ENCODE measurements at regions not wholly inside any gene's neighbourhood (a gene's known extent, or its start where the extent isn't known, plus 50 kb on each side); places are given as distances from the start of the nearest gene placed in this dataset.
"Not testable (repeated sequence)": the region's sequence is repeated elsewhere in the genome, so short reads cannot be mapped to it uniquely, and the experiment has no call there.

DNA sequence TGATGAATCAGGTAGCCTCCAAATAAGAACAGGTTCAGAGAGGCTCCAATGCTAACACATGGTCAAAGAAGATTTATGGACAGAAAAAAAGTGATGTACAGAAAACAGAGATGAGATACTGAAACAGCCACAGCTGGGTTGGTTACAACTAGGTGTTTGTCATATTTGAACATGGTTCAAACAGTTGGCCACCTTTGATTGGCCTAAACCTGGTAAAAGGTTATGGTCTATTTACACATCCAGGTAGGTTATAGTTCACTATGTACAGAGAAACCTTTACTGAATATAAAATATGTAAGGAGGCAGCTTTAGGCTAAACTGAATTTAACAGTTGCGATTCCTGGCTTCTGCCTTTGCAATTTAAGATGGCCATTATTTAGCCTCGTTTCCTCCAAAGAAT, 134.0 kb upstream of the ZNF366 start:
- Histone ChIP-seq H3K4me3 (ENCODE audit: low read depth in 1 of 2, low read length in 2 of 2) (no peak overlapping the region), H3K27ac (ENCODE audit: low read length) (no peak overlapping the region), H2AFZ (ENCODE audit: low read depth, low read length) (no peak overlapping the region), H3K27me3 (ENCODE audit: insufficient read depth, low read length, poor library complexity) (peaks cover 3% of the 10 kb centered on the region), H4K20me1 (ENCODE audit: insufficient read depth, low read length) (no peaks in the 10 kb centered on the region), H3K9ac (ENCODE audit: low read depth, low read length) (no peak overlapping the region), H3K79me2 (ENCODE audit: insufficient read depth, low read length) (no peaks in the 10 kb centered on the region), H3K4me1 (ENCODE audit: insufficient read depth, low read length) (no peaks in the 10 kb centered on the region), H3K9me3 (ENCODE audit: insufficient read depth, low read length, severe bottlenecking) (no peaks in the 10 kb centered on the region), H3K4me2 (ENCODE audit: insufficient read depth, low read length) (no peak overlapping the region), H3K36me3 (ENCODE audit: insufficient read depth, low read length) (no peaks in the 10 kb centered on the region)
- DNase-seq = no peak
- TF ChIP-seq, protein P1, sequence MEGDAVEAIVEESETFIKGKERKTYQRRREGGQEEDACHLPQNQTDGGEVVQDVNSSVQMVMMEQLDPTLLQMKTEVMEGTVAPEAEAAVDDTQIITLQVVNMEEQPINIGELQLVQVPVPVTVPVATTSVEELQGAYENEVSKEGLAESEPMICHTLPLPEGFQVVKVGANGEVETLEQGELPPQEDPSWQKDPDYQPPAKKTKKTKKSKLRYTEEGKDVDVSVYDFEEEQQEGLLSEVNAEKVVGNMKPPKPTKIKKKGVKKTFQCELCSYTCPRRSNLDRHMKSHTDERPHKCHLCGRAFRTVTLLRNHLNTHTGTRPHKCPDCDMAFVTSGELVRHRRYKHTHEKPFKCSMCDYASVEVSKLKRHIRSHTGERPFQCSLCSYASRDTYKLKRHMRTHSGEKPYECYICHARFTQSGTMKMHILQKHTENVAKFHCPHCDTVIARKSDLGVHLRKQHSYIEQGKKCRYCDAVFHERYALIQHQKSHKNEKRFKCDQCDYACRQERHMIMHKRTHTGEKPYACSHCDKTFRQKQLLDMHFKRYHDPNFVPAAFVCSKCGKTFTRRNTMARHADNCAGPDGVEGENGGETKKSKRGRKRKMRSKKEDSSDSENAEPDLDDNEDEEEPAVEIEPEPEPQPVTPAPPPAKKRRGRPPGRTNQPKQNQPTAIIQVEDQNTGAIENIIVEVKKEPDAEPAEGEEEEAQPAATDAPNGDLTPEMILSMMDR (IDR thresholded peaks at IDR 0.05; ENCODE audit: borderline replicate concordance, extremely low read depth, low read length, poor library complexity, severe bottlenecking) = no peak
- no peak for TF ChIP-seq EZH2 (IDR thresholded peaks at IDR 0.05; ENCODE audit: borderline replicate concordance, low read depth, low read length, severe bottlenecking)
- no peak for ATAC-seq (ENCODE audit: insufficient read depth, low read depth)

DNA sequence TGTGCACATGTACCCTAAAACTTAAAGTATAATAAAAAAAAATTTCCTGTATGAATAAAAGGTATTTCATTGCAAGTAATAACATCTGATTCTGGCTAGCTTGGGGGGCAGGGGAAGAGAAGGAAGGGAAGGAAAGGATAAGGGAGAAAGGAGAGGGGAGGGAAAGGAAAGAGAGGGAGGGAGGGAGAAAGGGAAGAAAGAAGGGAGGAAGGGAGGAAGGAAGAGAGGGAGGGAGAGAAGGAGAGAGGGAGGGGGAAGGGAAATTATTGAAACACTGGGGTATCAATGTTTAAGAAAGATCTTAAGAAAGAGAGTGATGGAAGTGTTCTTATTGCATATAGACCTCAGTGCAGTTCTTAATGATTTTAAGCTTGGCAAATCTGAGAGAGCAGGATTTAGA, 129.8 kb upstream of the ZNF366 start:
- Histone ChIP-seq H3K27ac (ENCODE audit: low read length) (no peak overlapping the region), H3K36me3 (ENCODE audit: insufficient read depth, low read length) (no peaks in the 10 kb centered on the region), H3K79me2 (ENCODE audit: insufficient read depth, low read length) (no peaks in the 10 kb centered on the region), H3K9ac (ENCODE audit: low read depth, low read length) (no peak overlapping the region), H3K4me1 (ENCODE audit: insufficient read depth, low read length) (no peaks in the 10 kb centered on the region), H3K4me3 (ENCODE audit: low read depth in 1 of 2, low read length in 2 of 2) (no peak overlapping the region), H4K20me1 (ENCODE audit: insufficient read depth, low read length) (no peaks in the 10 kb centered on the region), H3K9me3 (ENCODE audit: insufficient read depth, low read length, severe bottlenecking) (no peaks in the 10 kb centered on the region), H2AFZ (ENCODE audit: low read depth, low read length) (no peak overlapping the region), H3K4me2 (ENCODE audit: insufficient read depth, low read length) (no peak overlapping the region), H3K27me3 (ENCODE audit: insufficient read depth, low read length, poor library complexity) (no peaks in the 10 kb centered on the region)
- TF ChIP-seq EZH2 (IDR thresholded peaks at IDR 0.05; ENCODE audit: borderline replicate concordance, low read depth, low read length, severe bottlenecking) = no peak
- TF ChIP-seq, protein P1 (IDR thresholded peaks at IDR 0.05; ENCODE audit: borderline replicate concordance, extremely low read depth, low read length, poor library complexity, severe bottlenecking) = no peak
- ATAC-seq (ENCODE audit: insufficient read depth, low read depth) = no peak
- no peak for DNase-seq

DNA sequence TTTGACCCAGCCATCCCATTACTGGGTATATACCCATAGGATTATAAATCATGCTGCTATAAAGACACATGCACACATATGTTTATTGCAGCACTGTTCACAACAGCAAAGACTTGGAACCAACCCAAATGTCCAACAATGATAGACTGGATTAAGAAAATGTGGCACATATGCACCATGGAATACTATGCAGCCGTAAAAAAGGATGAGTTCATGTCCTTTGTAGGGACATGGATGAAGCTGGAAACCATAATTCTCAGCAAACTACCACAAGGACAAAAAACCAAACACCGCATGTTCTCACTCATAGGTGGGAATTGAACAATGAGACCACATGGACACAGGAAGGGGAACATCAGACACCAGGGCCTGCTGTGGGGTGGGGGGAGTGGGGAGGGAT, 129.4 kb upstream of the ZNF366 start:
- DNase-seq; ATAC-seq (ENCODE audit: insufficient read depth, low read depth): not testable (repeated sequence)

DNA sequence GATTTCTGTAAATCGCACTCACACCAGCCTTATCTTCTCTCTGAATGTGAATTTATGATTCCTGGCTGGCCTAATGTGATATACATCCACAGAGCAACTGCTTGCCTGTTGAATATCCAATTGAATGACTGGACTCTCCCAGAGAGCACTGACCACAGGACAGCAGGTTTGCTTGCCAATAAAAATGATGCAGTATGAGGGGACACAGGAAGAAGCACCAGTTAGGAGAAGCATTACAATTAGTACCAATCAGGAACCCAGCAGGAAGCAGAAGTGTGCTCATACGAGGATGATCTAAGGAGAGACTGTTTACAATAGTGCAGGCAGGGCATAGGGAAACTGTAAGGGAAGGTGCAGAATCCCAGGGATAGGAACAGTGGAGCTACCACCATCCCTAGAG, 127.2 kb upstream of the ZNF366 start:
- Histone ChIP-seq H3K79me2 (ENCODE audit: insufficient read depth, low read length) (no peaks in the 10 kb centered on the region), H4K20me1 (ENCODE audit: insufficient read depth, low read length) (no peaks in the 10 kb centered on the region), H3K27ac (ENCODE audit: low read length) (no peak overlapping the region), H3K4me2 (ENCODE audit: insufficient read depth, low read length) (no peak overlapping the region), H2AFZ (ENCODE audit: low read depth, low read length) (no peak overlapping the region), H3K4me3 (ENCODE audit: low read depth in 1 of 2, low read length in 2 of 2) (no peak overlapping the region), H3K27me3 (ENCODE audit: insufficient read depth, low read length, poor library complexity) (no peaks in the 10 kb centered on the region), H3K9ac (ENCODE audit: low read depth, low read length) (no peak overlapping the region), H3K4me1 (ENCODE audit: insufficient read depth, low read length) (no peaks in the 10 kb centered on the region), H3K9me3 (ENCODE audit: insufficient read depth, low read length, severe bottlenecking) (no peaks in the 10 kb centered on the region), H3K36me3 (ENCODE audit: insufficient read depth, low read length) (no peaks in the 10 kb centered on the region)
- ATAC-seq (ENCODE audit: insufficient read depth, low read depth) (no peak), DNase-seq (no peak)
- TF ChIP-seq, protein P1 (IDR thresholded peaks at IDR 0.05; ENCODE audit: borderline replicate concordance, extremely low read depth, low read length, poor library complexity, severe bottlenecking) = no peak
- no peak for TF ChIP-seq EZH2 (IDR thresholded peaks at IDR 0.05; ENCODE audit: borderline replicate concordance, low read depth, low read length, severe bottlenecking)

More for the DNA sequence above, 129.4 kb upstream of the ZNF366 start:
- not testable (repeated sequence) for H3K79me2 ChIP-seq (ENCODE audit: insufficient read depth, low read length); H3K4me3 ChIP-seq (ENCODE audit: low read depth in 1 of 2, low read length in 2 of 2); H3K9me3 ChIP-seq (ENCODE audit: insufficient read depth, low read length, severe bottlenecking); H3K36me3 ChIP-seq (ENCODE audit: insufficient read depth, low read length); H4K20me1 ChIP-seq (ENCODE audit: insufficient read depth, low read length); H3K9ac ChIP-seq (ENCODE audit: low read depth, low read length); H3K27me3 ChIP-seq (ENCODE audit: insufficient read depth, low read length, poor library complexity); H3K4me1 ChIP-seq (ENCODE audit: insufficient read depth, low read length); H3K4me2 ChIP-seq (ENCODE audit: insufficient read depth, low read length); H3K27ac ChIP-seq (ENCODE audit: low read length); H2AFZ ChIP-seq (ENCODE audit: low read depth, low read length)
